GM12878 (cell line): ENCODE measurements at regions not wholly inside any gene's neighbourhood (a gene's known extent, or its start where the extent isn't known, plus 50 kb on each side); places are given as distances from the start of the nearest gene placed in this dataset.

Experiments used
- BCLAF1 ChIP-seq: fragments of 450-650 bp; IDR thresholded peaks from 2 replicates; pipeline ENCODE4 v1.6.1; 2017; ENCODE audit warnings: antibody characterized with exemption, mild to moderate bottlenecking, moderate library complexity
- BMI1 ChIP-seq: fragments of 450-650 bp; IDR thresholded peaks from 2 replicates; pipeline ENCODE4 v1.6.1; 2016; ENCODE audit warnings: mild to moderate bottlenecking, moderate library complexity, borderline replicate concordance
- NFXL1 ChIP-seq: fragments of 450-650 bp; IDR thresholded peaks from 2 replicates; pipeline ENCODE4 v1.6.1; 2017; ENCODE audit warnings: antibody characterized with exemption, mild to moderate bottlenecking, borderline replicate concordance
- RAD21 ChIP-seq: IDR thresholded peaks from 2 replicates; pipeline ENCODE4 v1.6.1; 2011; ENCODE audit warnings: mild to moderate bottlenecking, low read depth, low read length, moderate library complexity; ENCODE audit not compliant: insufficient read depth
- RB1 ChIP-seq: fragments of 450-650 bp; formaldehyde crosslinking; IDR thresholded peaks from 2 replicates; pipeline ENCODE4 v1.6.1; 2017; ENCODE audit warnings: mild to moderate bottlenecking, borderline replicate concordance

GRCh38 chr3:134425943-134426342 is 51.7 kb upstream of the AMOTL2 start (continued):
- no peak for TF ChIP-seq BMI1
- no peak for TF ChIP-seq NFXL1
- TF ChIP-seq RB1 = no peak
- TF ChIP-seq RAD21 = no peak
- no peak for TF ChIP-seq BCLAF1
